GM19452 (cell line): ENCODE measurements at regions not wholly inside any gene's neighbourhood (a gene's known extent, or its start where the extent isn't known, plus 50 kb on each side); places are given as distances from the start of the nearest gene placed in this dataset.
"Not testable (repeated sequence)": the region's sequence is repeated elsewhere in the genome, so short reads cannot be mapped to it uniquely, and the experiment has no call there.

ENCODE experiments used
- ATAC-seq: cut with Tn5 transposase; IDR thresholded peaks from one replicate; pipeline ENCODE4 v1.9.1; 2021; ENCODE audit not compliant: unreplicated experiment

GRCh38 chr16:16448423-16448822 is 69.5 kb downstream of the NPIPA7 start:
- ATAC-seq = not testable (repeated sequence)

GRCh38 chr16:16449712-16450237 is 70.8 kb downstream of the NPIPA7 start:
- ATAC-seq = not testable (repeated sequence)

GRCh38 chr16:16451721-16452410 is 72.9 kb downstream of the NPIPA7 start:
- ATAC-seq = not testable (repeated sequence)

- not testable (repeated sequence) for ATAC-seq
Observed at GRCh38 chr16:16458579-16458978, 79.6 kb downstream of the NPIPA7 start.

- not testable (repeated sequence) for ATAC-seq
Observed at GRCh38 chr16:16463792-16464191, 84.9 kb downstream of the NPIPA7 start.

- not testable (repeated sequence) for ATAC-seq
Observed at GRCh38 chr16:16488919-16489318, 110.0 kb downstream of the NPIPA7 start.

GRCh38 chr16:16489466-16489865 is 110.5 kb downstream of the NPIPA7 start:
- ATAC-seq = not testable (repeated sequence)

- not testable (repeated sequence) for ATAC-seq
Observed at GRCh38 chr16:16494114-16494513, 115.2 kb downstream of the NPIPA7 start.

- ATAC-seq = not testable (repeated sequence)
Observed at GRCh38 chr16:16494998-16495397, 116.1 kb downstream of the NPIPA7 start.

GRCh38 chr16:16499875-16500274 is 120.9 kb downstream of the NPIPA7 start:
- ATAC-seq = not testable (repeated sequence)

- ATAC-seq = not testable (repeated sequence)
Observed at GRCh38 chr16:16507041-16507440, 128.1 kb downstream of the NPIPA7 start.

GRCh38 chr16:16508344-16508743 is 129.4 kb downstream of the NPIPA7 start:
- not testable (repeated sequence) for ATAC-seq

GRCh38 chr16:16519395-16519794 is 140.5 kb downstream of the NPIPA7 start:
- not testable (repeated sequence) for ATAC-seq

GRCh38 chr16:16521239-16522002 is 142.5 kb downstream of the NPIPA7 start:
- not testable (repeated sequence) for ATAC-seq

GRCh38 chr16:16526998-16527397 is 148.1 kb downstream of the NPIPA7 start:
- ATAC-seq = not testable (repeated sequence)

GRCh38 chr16:16530744-16531143 is 151.8 kb downstream of the NPIPA7 start:
- ATAC-seq = not testable (repeated sequence)

GRCh38 chr16:16535565-16535964 is 156.6 kb downstream of the NPIPA7 start:
- not testable (repeated sequence) for ATAC-seq

GRCh38 chr16:16536151-16536550 is 157.2 kb downstream of the NPIPA7 start:
- ATAC-seq = not testable (repeated sequence)

GRCh38 chr16:16549710-16550109 is 170.8 kb downstream of the NPIPA7 start:
- not testable (repeated sequence) for ATAC-seq

GRCh38 chr16:16550824-16551223 is 171.9 kb downstream of the NPIPA7 start:
- ATAC-seq = not testable (repeated sequence)

GRCh38 chr16:16552819-16553340 is 173.9 kb downstream of the NPIPA7 start:
- ATAC-seq = not testable (repeated sequence)
